GM12892 (cell line): ENCODE measurements at regions not wholly inside any gene's neighbourhood (a gene's known extent, or its start where the extent isn't known, plus 50 kb on each side); places are given as distances from the start of the nearest gene placed in this dataset.

ENCODE experiments used
- DNase-seq: peaks from one replicate; pipeline ENCODE4 v3.0.0; 2011; ENCODE audit not compliant: insufficient read length
- FAIRE-seq: peaks from 2 replicates; lab custom pipeline; 2011; peaks lifted over from hg19 to GRCh38; lab: Jason Lieb, UNC
- POLR2A ChIP-seq: IDR thresholded peaks from 2 replicates; pipeline ENCODE4 v1.6.1; 2011; ENCODE audit warnings: low read depth, low read length, control low read depth
- POLR2AphosphoS5 ChIP-seq: IDR thresholded peaks from 2 replicates; pipeline ENCODE4 v1.6.1; 2011; ENCODE audit warnings: low read depth, low read length, control low read depth
- TAF1 ChIP-seq: IDR thresholded peaks from 2 replicates; pipeline ENCODE4 v1.6.1; 2011; ENCODE audit warnings: low read depth, mild to moderate bottlenecking, control low read depth, low read length, borderline replicate concordance

- TF ChIP-seq TAF1 (no peak), POLR2A (no peak), POLR2AphosphoS5 (no peak)
- no peak for DNase-seq
- no peak for FAIRE-seq
Observed at GRCh38 chr1:81585371-81585770, 215.4 kb upstream of the ADGRL2 start.

GRCh38 chr1:81584398-81584797, 216.3 kb upstream of the ADGRL2 start:
- TF ChIP-seq TAF1 = no peak
- TF ChIP-seq POLR2A = no peak
- TF ChIP-seq POLR2AphosphoS5 = no peak
- FAIRE-seq = no peak
- no peak for DNase-seq

- FAIRE-seq (no peak), DNase-seq (no peak)
- no peak for TF ChIP-seq POLR2AphosphoS5
- no peak for TF ChIP-seq POLR2A
- TF ChIP-seq TAF1 = no peak
Observed at GRCh38 chr1:81583878-81584277, 216.9 kb upstream of the ADGRL2 start.

- TF ChIP-seq TAF1 = no peak
- TF ChIP-seq POLR2A = no peak
- no peak for TF ChIP-seq POLR2AphosphoS5
- FAIRE-seq = no peak
- no peak for DNase-seq
Observed at GRCh38 chr1:81582467-81582986, 218.2 kb upstream of the ADGRL2 start.

GRCh38 chr1:81578867-81579266, 221.9 kb upstream of the ADGRL2 start:
- FAIRE-seq = no peak
- no peak for TF ChIP-seq POLR2A
- no peak for TF ChIP-seq TAF1
- no peak for TF ChIP-seq POLR2AphosphoS5

GRCh38 chr1:81577004-81577697, 223.6 kb upstream of the ADGRL2 start:
- DNase-seq (no peak), FAIRE-seq (no peak)
- TF ChIP-seq POLR2A (no peak), POLR2AphosphoS5 (no peak), TAF1 (no peak)

More at GRCh38 chr1:81578867-81579266, 221.9 kb upstream of the ADGRL2 start:
- DNase-seq = no peak

- DNase-seq (no peak), FAIRE-seq (no peak)
- no peak for TF ChIP-seq POLR2A
Observed at GRCh38 chr1:81574408-81574807, 226.3 kb upstream of the ADGRL2 start.

GRCh38 chr1:81573458-81573857, 227.3 kb upstream of the ADGRL2 start:
- TF ChIP-seq POLR2AphosphoS5 (no peak), POLR2A (no peak), TAF1 (no peak)
- DNase-seq (no peak), FAIRE-seq (no peak)

- no peak for FAIRE-seq
- TF ChIP-seq TAF1 = no peak
- TF ChIP-seq POLR2A = no peak
- TF ChIP-seq POLR2AphosphoS5 = no peak
Observed at GRCh38 chr1:81571946-81572345, 228.8 kb upstream of the ADGRL2 start.

GRCh38 chr1:81569761-81570160, 231.0 kb upstream of the ADGRL2 start:
- TF ChIP-seq POLR2A (no peak), POLR2AphosphoS5 (no peak), TAF1 (no peak)
- FAIRE-seq (no peak), DNase-seq (no peak)

More at GRCh38 chr1:81571946-81572345, 228.8 kb upstream of the ADGRL2 start:
- DNase-seq = no peak

GRCh38 chr1:81563632-81564031, 237.1 kb upstream of the ADGRL2 start:
- TF ChIP-seq POLR2AphosphoS5 (no peak), TAF1 (no peak), POLR2A (no peak)
- FAIRE-seq = no peak
- DNase-seq = no peak

GRCh38 chr1:81562934-81563333, 237.8 kb upstream of the ADGRL2 start:
- TF ChIP-seq TAF1 = no peak
- TF ChIP-seq POLR2AphosphoS5 = no peak
- FAIRE-seq = no peak
- DNase-seq = no peak
